H1 (cell line): ENCODE measurements at regions not wholly inside any gene's neighbourhood (a gene's known extent, or its start where the extent isn't known, plus 50 kb on each side); places are given as distances from the start of the nearest gene placed in this dataset.

Experiments used
- CTCF ChIP-seq, 3 experiments: IDR thresholded peaks; 1 replicate in 2 of 3; 2 replicates in 1 of 3; pipeline versions ENCODE4 v1.5.1 to v1.6.1; 2011; ENCODE audit warnings: low read length in 3 of 3, mild to moderate bottlenecking in 3 of 3, inconsistent platforms in 2 of 3, low read depth in 1 of 3, moderate library complexity in 1 of 3; ENCODE audit not compliant: insufficient read depth in 1 of 3; ENCODE audit errors: control extremely low read depth in 1 of 3
- EZH2 ChIP-seq: fragments of 200-600 bp; sonication (generic); IDR thresholded peaks from 2 replicates; pipeline ENCODE4 v1.7.1; 2012; ENCODE audit warnings: low read depth, mild to moderate bottlenecking, moderate library complexity, low read length, inconsistent platforms; ENCODE audit not compliant: severe bottlenecking
- HDAC6 ChIP-seq: IDR thresholded peaks from one replicate; pipeline ENCODE4 v1.7.1; 2012; ENCODE audit warnings: low read depth, mild to moderate bottlenecking, inconsistent platforms, low read length, moderate library complexity
- POLR2A ChIP-seq, 2 experiments: IDR thresholded peaks; 1 replicate in 1 of 2; 2 replicates in 1 of 2; pipeline ENCODE4 v1.6.1; 2011; ENCODE audit warnings: low read depth in 2 of 2, low read length in 2 of 2, mild to moderate bottlenecking in 2 of 2; ENCODE audit errors: control extremely low read depth in 1 of 2

- no peak for TF ChIP-seq HDAC6
- no peak for TF ChIP-seq EZH2
- no peak for TF ChIP-seq CTCF (IDR thresholded peaks at IDR 0.05; ENCODE audit: control extremely low read depth in 1 of 3, insufficient read depth in 1 of 3, low read depth in 1 of 3, low read length in 3 of 3)
- no peak for TF ChIP-seq POLR2A (IDR thresholded peaks at IDR 0.05; ENCODE audit: control extremely low read depth in 1 of 2, low read depth in 2 of 2, low read length in 2 of 2)
Observed at GRCh38 chr1:29559056-29559455, 322.7 kb downstream of the PTPRU start.
